ENCODE measurements at regions not wholly inside any gene's neighbourhood (a gene's known extent, or its start where the extent isn't known, plus 50 kb on each side); places are given as distances from the start of the nearest gene placed in this dataset.

GRCh38 chr18:60656553-60656952, 284.0 kb upstream of the MC4R start:
- Mint-ChIP-seq H3K4me3 (ENCODE audit: unreplicated experiment) (no peak overlapping the region), H3K9me3 (ENCODE audit: unreplicated experiment) (no peaks in the 10 kb centered on the region), H3K27ac (ENCODE audit: unreplicated experiment) (no peak overlapping the region), H3K36me3 (ENCODE audit: low read depth, unreplicated experiment) (no peaks in the 10 kb centered on the region), H3K4me1 (ENCODE audit: unreplicated experiment) (no peaks in the 10 kb centered on the region), H3K27me3 (ENCODE audit: unreplicated experiment) (no peaks in the 10 kb centered on the region)
- no peak for TF ChIP-seq CTCF (IDR thresholded peaks at IDR 0.05; ENCODE audit: unreplicated experiment)
- DNase-seq (ENCODE audit: low spot score): no peak

DNA sequence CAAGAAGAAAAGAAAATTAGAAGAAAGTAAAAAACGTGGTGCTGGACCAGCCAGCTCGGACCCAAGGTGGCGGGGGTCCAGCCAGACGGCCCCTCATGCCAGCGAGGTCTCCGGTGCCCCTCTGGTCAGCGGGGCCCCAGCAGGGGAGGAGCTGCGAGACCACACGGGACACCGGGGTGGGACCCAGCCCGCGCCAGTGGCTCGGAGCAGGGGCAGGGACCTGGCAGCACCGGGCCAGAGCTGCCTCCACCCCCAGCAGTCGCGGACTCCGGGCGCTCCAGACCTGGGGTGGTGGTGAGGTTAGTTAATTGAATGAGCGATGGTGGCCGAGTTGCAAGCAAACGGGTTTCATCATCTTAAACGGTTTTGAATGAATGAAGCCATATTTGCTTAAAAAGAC, 289.9 kb upstream of the MC4R start:
- no peak overlapping the region for H3K27ac Mint-ChIP-seq (ENCODE audit: unreplicated experiment)
- no peak overlapping the region for H3K4me3 Mint-ChIP-seq (ENCODE audit: unreplicated experiment)
- H3K36me3 Mint-ChIP-seq (ENCODE audit: low read depth, unreplicated experiment): no peaks in the 10 kb centered on the region

DNA sequence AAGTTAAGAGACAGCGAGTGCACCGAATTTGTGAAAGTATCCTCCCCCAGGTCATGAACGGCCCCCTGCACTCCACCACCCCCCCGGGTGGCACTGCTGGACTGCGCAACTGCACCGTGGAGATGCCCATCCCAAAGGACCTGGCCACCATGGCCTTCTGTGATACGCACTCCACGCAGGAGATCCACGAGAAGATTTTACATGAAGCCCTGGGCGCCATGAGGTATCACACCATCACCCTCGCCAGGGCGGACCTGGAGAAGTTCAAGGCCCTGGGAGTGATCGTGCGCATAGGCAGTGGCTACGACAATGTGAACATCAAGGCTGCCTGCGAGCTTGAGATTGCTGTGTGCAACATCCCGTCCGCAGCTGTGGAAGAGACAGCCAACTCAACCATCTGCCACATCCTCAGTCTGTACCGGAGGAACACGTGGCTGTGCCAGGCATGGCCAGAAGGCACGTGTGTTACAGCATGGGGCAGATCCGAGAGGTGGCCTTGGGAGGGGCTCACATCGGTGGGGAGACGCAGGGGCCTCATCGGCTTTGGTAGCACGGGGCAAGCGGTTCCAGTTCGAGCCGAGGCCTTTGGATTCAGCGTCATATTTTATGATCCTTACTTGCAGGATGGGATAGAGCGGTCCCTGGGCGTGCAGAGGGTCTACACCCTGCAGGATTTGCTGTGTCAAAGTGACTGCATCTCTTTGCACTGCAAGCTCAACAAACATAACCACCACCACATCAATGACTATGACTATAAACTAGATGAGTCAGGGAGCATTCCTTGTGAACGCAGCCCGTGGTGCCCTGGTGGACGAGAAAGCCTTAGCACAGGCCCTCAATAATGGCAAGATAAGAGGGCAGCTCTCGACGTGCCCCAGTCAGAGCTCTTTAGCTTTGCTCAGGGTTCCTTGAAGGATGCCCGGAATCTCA, 290.8 kb upstream of the MC4R start:
- Mint-ChIP-seq H3K4me3 (ENCODE audit: unreplicated experiment) (no peak overlapping the region), H3K4me1 (ENCODE audit: unreplicated experiment) (no peaks in the 10 kb centered on the region), H3K27me3 (ENCODE audit: unreplicated experiment) (no peaks in the 10 kb centered on the region), H3K9me3 (ENCODE audit: unreplicated experiment) (no peaks in the 10 kb centered on the region), H3K27ac (ENCODE audit: unreplicated experiment) (no peak overlapping the region), H3K36me3 (ENCODE audit: low read depth, unreplicated experiment) (no peaks in the 10 kb centered on the region)
- DNase-seq (ENCODE audit: low spot score): no peak
- no peak for TF ChIP-seq CTCF (IDR thresholded peaks at IDR 0.05; ENCODE audit: unreplicated experiment)

More for the DNA sequence above, 289.9 kb upstream of the MC4R start:
- TF ChIP-seq CTCF (IDR thresholded peaks at IDR 0.05; ENCODE audit: unreplicated experiment): no peak
- no peak for DNase-seq (ENCODE audit: low spot score)
- H3K9me3 Mint-ChIP-seq (ENCODE audit: unreplicated experiment): no peaks in the 10 kb centered on the region
- no peaks in the 10 kb centered on the region for H3K4me1 Mint-ChIP-seq (ENCODE audit: unreplicated experiment)
- H3K27me3 Mint-ChIP-seq (ENCODE audit: unreplicated experiment): no peaks in the 10 kb centered on the region

GRCh38 chr18:60664736-60665135, 292.2 kb upstream of the MC4R start:
- H3K27me3 Mint-ChIP-seq (ENCODE audit: unreplicated experiment): no peaks in the 10 kb centered on the region
- H3K36me3 Mint-ChIP-seq (ENCODE audit: low read depth, unreplicated experiment): no peaks in the 10 kb centered on the region
- H3K4me1 Mint-ChIP-seq (ENCODE audit: unreplicated experiment): no peaks in the 10 kb centered on the region

More at GRCh38 chr18:60664736-60665135, 292.2 kb upstream of the MC4R start:
- TF ChIP-seq CTCF (IDR thresholded peaks at IDR 0.05; ENCODE audit: unreplicated experiment): no peak
- no peak overlapping the region for H3K27ac Mint-ChIP-seq (ENCODE audit: unreplicated experiment)
- DNase-seq (ENCODE audit: low spot score): no peak
- no peak overlapping the region for H3K4me3 Mint-ChIP-seq (ENCODE audit: unreplicated experiment)
- H3K9me3 Mint-ChIP-seq (ENCODE audit: unreplicated experiment): no peaks in the 10 kb centered on the region

All from endothelial cell (in vitro differentiated cells).